Natural killer cell (primary cell): ENCODE measurements at regions not wholly inside any gene's neighbourhood (a gene's known extent, or its start where the extent isn't known, plus 50 kb on each side); places are given as distances from the start of the nearest gene placed in this dataset.

Experiments used
- ATAC-seq, 3 donors: fragments of 150-1000 bp in 2 of 3; fragments of 200-7000 bp in 1 of 3; cut with Tn5 transposase; 1 replicate in 1 of 3; 2 replicates in 2 of 3; pipeline ENCODE4 v1.10.0; 2021; ENCODE audit warnings: mild to moderate bottlenecking in 2 of 3, moderate library complexity in 2 of 3
- DNase-seq, 2 donors: peaks; one replicate each; pipeline versions ENCODE4 v3.0.0 to v3.0.0-alpha.2; 2013 to 2021; ENCODE audit warnings: mixed read lengths in 1 of 2
- H3K27ac ChIP-seq: one replicate; pipeline ENCODE4 v1.5.1; 2013; ENCODE audit warnings: mild to moderate bottlenecking, low read length
- H3K27me3 ChIP-seq: one replicate; pipeline ENCODE4 v1.6.1; 2013; ENCODE audit warnings: low read length; ENCODE audit not compliant: control insufficient read depth, insufficient read depth
- H3K36me3 ChIP-seq: one replicate; pipeline ENCODE4 v1.6.1; 2013; ENCODE audit warnings: low read length; ENCODE audit not compliant: control insufficient read depth, insufficient read depth
- H3K4me1 ChIP-seq: one replicate; pipeline ENCODE4 v1.6.1; 2013; ENCODE audit warnings: low read length; ENCODE audit not compliant: control insufficient read depth, insufficient read depth
- H3K4me3 ChIP-seq: one replicate; pipeline ENCODE4 v1.5.1; 2013; ENCODE audit warnings: low read length
- H3K9me3 ChIP-seq: one replicate; pipeline ENCODE4 v1.6.1; 2013; ENCODE audit warnings: low read length; ENCODE audit not compliant: control insufficient read depth, insufficient read depth
- H3K27ac Mint-ChIP-seq, 2 donors: one replicate each; pipeline ENCODE4 v1.8.0; 2022; ENCODE audit warnings: mild to moderate bottlenecking in 2 of 2, mixed read lengths in 2 of 2, moderate library complexity in 1 of 2
- H3K27me3 Mint-ChIP-seq, 2 donors: one replicate each; pipeline ENCODE4 v1.8.0; 2022; ENCODE audit warnings: low read depth in 2 of 2, mixed read lengths in 2 of 2
- H3K36me3 Mint-ChIP-seq: one replicate; pipeline ENCODE4 v1.8.0; 2022; ENCODE audit warnings: mixed read lengths
- H3K4me1 Mint-ChIP-seq, 2 donors: one replicate each; pipeline ENCODE4 v1.8.0; 2022; ENCODE audit warnings: mixed read lengths in 2 of 2
- H3K4me3 Mint-ChIP-seq: one replicate; pipeline ENCODE4 v1.8.0; 2022; ENCODE audit warnings: mild to moderate bottlenecking, moderate library complexity, mixed read lengths
- H3K9me3 Mint-ChIP-seq, 2 donors: one replicate each; pipeline ENCODE4 v1.8.0; 2022; ENCODE audit warnings: mixed read lengths in 2 of 2
- CTCF ChIP-seq: fragments of 200-600 bp; IDR thresholded peaks from one replicate; pipeline ENCODE4 v1.8.0; 2022; ENCODE audit warnings: antibody characterized with exemption
- WGBS: methylation state at CpG from one replicate; pipeline ENCODE4 v1.1.7; 2013; ENCODE audit warnings: missing lambda C conversion rate; ENCODE audit not compliant: insufficient coverage; 5-methylcytosine and 5-hydroxymethylcytosine counted together
- intact Hi-C: fragments of 100-400 bp; cut with micrococcal nuclease; formaldehyde crosslinking; loops from one replicate; pipeline ENCODE4 v1.14.2; 2022

- TF ChIP-seq CTCF = no peak
- WGBS = 76% methylated on average over 1 of the region's 2 CpGs
- H3K27ac ChIP-seq = no peak overlapping the region
- intact Hi-C loops = no loop called here
- no peak overlapping the region for H3K4me3 ChIP-seq
- H3K36me3 ChIP-seq = no peaks in the 10 kb centered on the region
- Mint-ChIP-seq H3K4me1 (no peaks in the 10 kb centered on the region), H3K36me3 (no peaks in the 10 kb centered on the region), H3K4me3 (no peak overlapping the region), H3K27me3 (no peaks in the 10 kb centered on the region), H3K9me3 (peaks cover 17 to 28% of the 10 kb centered on the region in 2 donors), H3K27ac (no peak overlapping the region)
- no peaks in the 10 kb centered on the region for H3K27me3 ChIP-seq
- H3K9me3 ChIP-seq = no peaks in the 10 kb centered on the region
- no peaks in the 10 kb centered on the region for H3K4me1 ChIP-seq
- no peak for ATAC-seq
- no peak for DNase-seq
Observed at GRCh38 chr10:105540381-105540780, 899.3 kb downstream of the SORCS3 start.

DNA sequence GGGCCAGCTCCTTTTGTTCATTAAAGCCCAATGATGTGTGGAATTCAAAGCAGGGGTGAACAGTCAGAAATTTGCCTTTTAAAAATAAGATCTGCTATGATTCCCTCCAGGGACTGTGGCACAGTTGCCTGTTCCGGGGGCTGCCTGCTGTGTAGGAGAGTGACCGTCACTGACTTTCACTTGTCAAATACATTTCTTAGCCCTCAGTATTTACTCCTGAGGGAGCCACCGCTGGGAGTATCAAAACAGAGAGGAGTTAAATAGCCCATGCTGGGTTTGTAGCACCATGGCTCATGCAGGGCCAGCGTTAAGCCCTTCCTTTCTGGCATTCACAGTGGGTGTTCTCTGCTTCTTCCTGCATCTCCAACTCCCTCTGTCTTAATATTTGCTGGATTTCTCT is 897.8 kb downstream of the SORCS3 start:
- no peaks in the 10 kb centered on the region for H3K4me1 Mint-ChIP-seq
- no peaks in the 10 kb centered on the region for H3K27me3 Mint-ChIP-seq
- WGBS = 32% methylated on average over 4 of the region's 4 CpGs
- no peak for TF ChIP-seq CTCF
- H3K9me3 Mint-ChIP-seq = peaks cover 16 to 19% of the 10 kb centered on the region in 2 donors
- no peak overlapping the region for H3K27ac Mint-ChIP-seq
- no peaks in the 10 kb centered on the region for H3K36me3 Mint-ChIP-seq
- no peak overlapping the region for H3K4me3 Mint-ChIP-seq
- DNase-seq (no peak), ATAC-seq (no peak)
- no peaks in the 10 kb centered on the region for H3K9me3 ChIP-seq
- H3K4me3 ChIP-seq = no peak overlapping the region
- no peaks in the 10 kb centered on the region for H3K27me3 ChIP-seq
- H3K36me3 ChIP-seq = no peaks in the 10 kb centered on the region
- no peaks in the 10 kb centered on the region for H3K4me1 ChIP-seq
- no peak overlapping the region for H3K27ac ChIP-seq
- intact Hi-C loops = no loop called here

DNA sequence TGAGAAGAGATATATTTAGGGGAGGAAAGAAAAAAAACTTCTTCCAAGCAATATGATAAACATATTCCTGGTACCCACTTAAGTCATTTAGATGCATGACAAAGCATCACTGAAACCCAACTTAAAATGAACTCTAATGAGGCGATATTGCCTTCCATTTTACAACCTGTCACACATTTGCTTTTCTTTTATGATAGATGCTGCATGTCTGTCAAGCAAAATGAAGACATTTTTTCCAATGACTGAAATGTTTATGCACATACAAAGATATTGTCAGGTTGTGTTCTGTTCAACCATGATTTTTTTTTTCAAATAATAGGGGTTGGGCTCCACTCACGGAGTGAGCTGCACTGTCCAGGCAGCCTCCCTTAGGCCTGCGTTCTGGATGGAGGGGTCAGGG is 894.4 kb downstream of the SORCS3 start:
- H3K27ac ChIP-seq = no peak overlapping the region
- H3K36me3 Mint-ChIP-seq = no peaks in the 10 kb centered on the region
- H3K27me3 Mint-ChIP-seq = no peaks in the 10 kb centered on the region
- DNase-seq = no peak
- 91% methylated on average over 3 of the region's 3 CpGs for WGBS
- no peak overlapping the region for H3K27ac Mint-ChIP-seq
- intact Hi-C loops = no loop called here
- ATAC-seq = no peak
- no peaks in the 10 kb centered on the region for H3K9me3 ChIP-seq
- H3K27me3 ChIP-seq = no peaks in the 10 kb centered on the region
- no peaks in the 10 kb centered on the region for H3K4me1 ChIP-seq
- no peaks in the 10 kb centered on the region for H3K4me1 Mint-ChIP-seq
- H3K36me3 ChIP-seq = no peaks in the 10 kb centered on the region
- H3K9me3 Mint-ChIP-seq = peaks cover 20 to 21% of the 10 kb centered on the region in 2 donors
- no peak overlapping the region for H3K4me3 Mint-ChIP-seq
- TF ChIP-seq CTCF = no peak
- H3K4me3 ChIP-seq = no peak overlapping the region

DNA sequence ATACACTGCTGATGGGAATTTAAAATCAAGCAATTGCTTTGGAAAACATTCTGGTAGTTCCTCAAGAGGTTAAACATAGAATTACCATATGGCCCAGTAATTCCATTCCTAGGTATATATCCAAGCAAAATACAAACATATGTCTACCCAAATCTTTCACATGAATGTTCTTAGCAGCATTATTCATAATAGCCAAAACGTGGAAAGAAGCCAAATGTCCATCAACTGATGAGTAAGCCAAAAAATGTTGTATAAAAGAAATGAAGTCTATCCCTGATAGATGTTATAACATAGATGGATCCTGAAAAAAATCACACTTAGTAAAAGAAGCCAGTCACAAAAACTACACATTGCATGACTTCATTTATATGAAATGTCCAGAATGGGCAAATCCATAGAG is 893.0 kb downstream of the SORCS3 start:
- Mint-ChIP-seq H3K4me3 (no peak overlapping the region), H3K4me1 (no peaks in the 10 kb centered on the region), H3K27ac (no peak overlapping the region), H3K27me3 (no peaks in the 10 kb centered on the region), H3K36me3 (no peaks in the 10 kb centered on the region), H3K9me3 (peaks cover 17 to 19% of the 10 kb centered on the region in 2 donors)
- Histone ChIP-seq H3K9me3 (no peaks in the 10 kb centered on the region), H3K4me3 (no peak overlapping the region), H3K27ac (no peak overlapping the region), H3K4me1 (no peaks in the 10 kb centered on the region), H3K27me3 (no peaks in the 10 kb centered on the region), H3K36me3 (no peaks in the 10 kb centered on the region)
- ATAC-seq (no peak), DNase-seq (no peak)
- TF ChIP-seq CTCF = no peak
- intact Hi-C loops = no loop called here
- WGBS = no CpG with 5 or more reads among the region's 1 CpG
